ENCODE measurements at regions not wholly inside any gene's neighbourhood (a gene's known extent, or its start where the extent isn't known, plus 50 kb on each side); places are given as distances from the start of the nearest gene placed in this dataset.

DNA sequence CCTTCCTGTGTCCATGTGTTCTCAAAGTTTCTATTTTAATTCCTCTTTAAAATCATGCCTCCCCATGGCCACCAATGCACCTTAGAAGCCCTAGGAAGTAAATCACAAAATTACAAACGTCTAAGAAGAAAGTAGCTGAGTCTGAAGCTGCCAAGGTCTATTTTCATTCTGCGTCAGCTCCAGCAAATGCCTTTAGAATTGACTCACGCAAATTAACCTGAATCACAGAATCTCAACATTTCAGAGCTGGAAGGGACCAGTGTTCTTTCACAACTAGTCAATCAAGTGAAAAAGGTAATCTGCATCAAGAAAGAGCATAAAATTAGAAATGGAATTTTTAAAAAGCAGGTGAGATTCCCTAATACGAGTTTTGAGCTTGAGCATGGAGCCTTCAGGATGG, 1017.6 kb downstream of the SORCS3 start:
- no peak for TF ChIP-seq KDM1A (IDR thresholded peaks at IDR 0.05; ENCODE audit: low read depth)
- no peak for TF ChIP-seq MAZ (IDR thresholded peaks at IDR 0.05; ENCODE audit: borderline replicate concordance, low read depth, low read length)
- TF ChIP-seq JUN (IDR thresholded peaks at IDR 0.05): no peak
- TF ChIP-seq, protein P1, sequence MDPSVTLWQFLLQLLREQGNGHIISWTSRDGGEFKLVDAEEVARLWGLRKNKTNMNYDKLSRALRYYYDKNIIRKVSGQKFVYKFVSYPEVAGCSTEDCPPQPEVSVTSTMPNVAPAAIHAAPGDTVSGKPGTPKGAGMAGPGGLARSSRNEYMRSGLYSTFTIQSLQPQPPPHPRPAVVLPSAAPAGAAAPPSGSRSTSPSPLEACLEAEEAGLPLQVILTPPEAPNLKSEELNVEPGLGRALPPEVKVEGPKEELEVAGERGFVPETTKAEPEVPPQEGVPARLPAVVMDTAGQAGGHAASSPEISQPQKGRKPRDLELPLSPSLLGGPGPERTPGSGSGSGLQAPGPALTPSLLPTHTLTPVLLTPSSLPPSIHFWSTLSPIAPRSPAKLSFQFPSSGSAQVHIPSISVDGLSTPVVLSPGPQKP (IDR thresholded peaks at IDR 0.05; ENCODE audit: low read depth, low read length): no peak
- TF ChIP-seq POLR2A (IDR thresholded peaks at IDR 0.05; ENCODE audit: low read length): no peak
- TF ChIP-seq FOSL2 (IDR thresholded peaks at IDR 0.05): no peak
- no peak for TF ChIP-seq FOSL2 (CRISPR knock-in tag; IDR thresholded peaks at IDR 0.05)
- no peak for TF ChIP-seq KDM5A (IDR thresholded peaks at IDR 0.05)
- TF ChIP-seq NR3C1 (IDR thresholded peaks at IDR 0.05): no peak
- no peak for TF ChIP-seq MYC (IDR thresholded peaks at IDR 0.05; ENCODE audit: borderline replicate concordance, low read length)
- TF ChIP-seq TP53 (CRISPR knock-in tag; IDR thresholded peaks at IDR 0.05): no peak
- TF ChIP-seq, protein P2, sequence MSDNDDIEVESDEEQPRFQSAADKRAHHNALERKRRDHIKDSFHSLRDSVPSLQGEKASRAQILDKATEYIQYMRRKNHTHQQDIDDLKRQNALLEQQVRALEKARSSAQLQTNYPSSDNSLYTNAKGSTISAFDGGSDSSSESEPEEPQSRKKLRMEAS (IDR thresholded peaks at IDR 0.05): no peak
- TF ChIP-seq SMC3 (IDR thresholded peaks at IDR 0.05): no peak
- no peak for TF ChIP-seq HOXA7 (CRISPR knock-in tag; IDR thresholded peaks at IDR 0.05)
- TF ChIP-seq ZFP36 (IDR thresholded peaks at IDR 0.05; ENCODE audit: borderline replicate concordance, partially characterized antibody): no peak
- no peak for TF ChIP-seq EHF (CRISPR knock-in tag; IDR thresholded peaks at IDR 0.05)
- Histone ChIP-seq H3K4me1 (no peaks in the 10 kb centered on the region), H3K9me3 (no peaks in the 10 kb centered on the region), H3K4me2 (no peak overlapping the region), H3K27ac (no peak overlapping the region), H3K4me3 (no peak overlapping the region)
- ChIA-PET CTCF (no interaction called here), POLR2A (no interaction called here)
- FAIRE-seq (no peak), DNase-seq (ENCODE audit: low read depth in 1 of 2, low spot score in 1 of 2) (no peak), ATAC-seq (no peak)
- 14% methylated on average over 4 of the region's 4 CpGs for WGBS (ENCODE audit: missing lambda C conversion rate)

DNA sequence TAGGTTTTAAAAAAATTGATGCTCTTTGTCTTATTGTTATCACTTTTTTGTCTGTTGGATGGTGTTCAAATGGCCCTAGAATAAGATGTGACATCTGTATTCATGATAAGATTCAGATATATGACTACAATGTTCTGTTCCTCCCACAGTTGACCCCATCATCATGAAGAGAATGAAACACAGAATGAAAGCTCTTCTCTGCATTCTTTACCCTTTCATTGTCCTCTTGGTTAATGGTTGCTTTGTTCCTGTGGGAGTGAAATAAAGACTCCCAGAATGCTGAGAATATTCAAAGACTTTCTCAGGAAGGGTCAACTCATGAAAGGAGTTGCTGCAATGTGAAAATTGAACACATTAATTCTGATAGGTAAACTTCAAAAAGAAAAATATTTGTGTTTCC, 1015.8 kb downstream of the SORCS3 start:
- DNase-seq (ENCODE audit: low read depth in 1 of 2, low spot score in 1 of 2) (no peak), ATAC-seq (no peak), FAIRE-seq (no peak)
- H3K9me3 ChIP-seq: no peaks in the 10 kb centered on the region
- ChIA-PET CTCF (interaction anchor here (0.5 kb wide), 1 partner anchor 47 kb away, joined by 4 read pairs; no protein-coding TSS in a partner anchor), POLR2A (no interaction called here)
- H3K27ac ChIP-seq: no peak overlapping the region
- H3K4me3 ChIP-seq: no peak overlapping the region
- no peaks in the 10 kb centered on the region for H3K4me1 ChIP-seq
- TF ChIP-seq TP53 (CRISPR knock-in tag; IDR thresholded peaks at IDR 0.05): no peak
- TF ChIP-seq CHD2 (IDR thresholded peaks at IDR 0.05; ENCODE audit: low read length, partially characterized antibody): no peak
- TF ChIP-seq, protein P2 (IDR thresholded peaks at IDR 0.05): no peak
- TF ChIP-seq HEYL (CRISPR knock-in tag; IDR thresholded peaks at IDR 0.05): no peak
- TF ChIP-seq ZC3H11A (IDR thresholded peaks at IDR 0.05): no peak
- no peak for TF ChIP-seq KDM1A (IDR thresholded peaks at IDR 0.05; ENCODE audit: low read depth)
- TF ChIP-seq BHLHE40 (IDR thresholded peaks at IDR 0.05; ENCODE audit: low read depth, low read length): no peak
- TF ChIP-seq RNF2 (IDR thresholded peaks at IDR 0.05; ENCODE audit: borderline replicate concordance, low read depth): no peak
- TF ChIP-seq, protein P3, sequence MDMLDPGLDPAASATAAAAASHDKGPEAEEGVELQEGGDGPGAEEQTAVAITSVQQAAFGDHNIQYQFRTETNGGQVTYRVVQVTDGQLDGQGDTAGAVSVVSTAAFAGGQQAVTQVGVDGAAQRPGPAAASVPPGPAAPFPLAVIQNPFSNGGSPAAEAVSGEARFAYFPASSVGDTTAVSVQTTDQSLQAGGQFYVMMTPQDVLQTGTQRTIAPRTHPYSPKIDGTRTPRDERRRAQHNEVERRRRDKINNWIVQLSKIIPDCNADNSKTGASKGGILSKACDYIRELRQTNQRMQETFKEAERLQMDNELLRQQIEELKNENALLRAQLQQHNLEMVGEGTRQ (IDR thresholded peaks at IDR 0.05): no peak
- TF ChIP-seq GATA3 (IDR thresholded peaks at IDR 0.05; ENCODE audit: borderline replicate concordance): no peak
- no peak for TF ChIP-seq EP300 (IDR thresholded peaks at IDR 0.05)
- no peak for TF ChIP-seq RAD21 (conservative IDR thresholded peaks at IDR 0.05 in 1 of 2, IDR thresholded peaks at IDR 0.05 in 1 of 2)
- TF ChIP-seq POLR2AphosphoS2 (conservative IDR thresholded peaks at IDR 0.05; ENCODE audit: low read length): no peak
- TF ChIP-seq, protein P1 (IDR thresholded peaks at IDR 0.05; ENCODE audit: low read depth, low read length): no peak
- TF ChIP-seq, protein P4, sequence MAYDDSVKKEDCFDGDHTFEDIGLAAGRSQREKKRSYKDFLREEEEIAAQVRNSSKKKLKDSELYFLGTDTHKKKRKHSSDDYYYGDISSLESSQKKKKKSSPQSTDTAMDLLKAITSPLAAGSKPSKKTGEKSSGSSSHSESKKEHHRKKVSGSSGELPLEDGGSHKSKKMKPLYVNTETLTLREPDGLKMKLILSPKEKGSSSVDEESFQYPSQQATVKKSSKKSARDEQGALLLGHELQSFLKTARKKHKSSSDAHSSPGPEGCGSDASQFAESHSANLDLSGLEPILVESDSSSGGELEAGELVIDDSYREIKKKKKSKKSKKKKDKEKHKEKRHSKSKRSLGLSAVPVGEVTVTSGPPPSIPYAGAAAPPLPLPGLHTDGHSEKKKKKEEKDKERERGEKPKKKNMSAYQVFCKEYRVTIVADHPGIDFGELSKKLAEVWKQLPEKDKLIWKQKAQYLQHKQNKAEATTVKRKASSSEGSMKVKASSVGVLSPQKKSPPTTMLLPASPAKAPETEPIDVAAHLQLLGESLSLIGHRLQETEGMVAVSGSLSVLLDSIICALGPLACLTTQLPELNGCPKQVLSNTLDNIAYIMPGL (CRISPR knock-in tag; IDR thresholded peaks at IDR 0.05; ENCODE audit: borderline replicate concordance): no peak
- TF ChIP-seq ESRRA (IDR thresholded peaks at IDR 0.05; ENCODE audit: borderline replicate concordance, low read length): no peak
- TF ChIP-seq, protein P5, sequence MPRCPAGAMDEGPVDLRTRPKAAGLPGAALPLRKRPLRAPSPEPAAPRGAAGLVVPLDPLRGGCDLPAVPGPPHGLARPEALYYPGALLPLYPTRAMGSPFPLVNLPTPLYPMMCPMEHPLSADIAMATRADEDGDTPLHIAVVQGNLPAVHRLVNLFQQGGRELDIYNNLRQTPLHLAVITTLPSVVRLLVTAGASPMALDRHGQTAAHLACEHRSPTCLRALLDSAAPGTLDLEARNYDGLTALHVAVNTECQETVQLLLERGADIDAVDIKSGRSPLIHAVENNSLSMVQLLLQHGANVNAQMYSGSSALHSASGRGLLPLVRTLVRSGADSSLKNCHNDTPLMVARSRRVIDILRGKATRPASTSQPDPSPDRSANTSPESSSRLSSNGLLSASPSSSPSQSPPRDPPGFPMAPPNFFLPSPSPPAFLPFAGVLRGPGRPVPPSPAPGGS (IDR thresholded peaks at IDR 0.05): no peak
- TF ChIP-seq FOSB (CRISPR knock-in tag; IDR thresholded peaks at IDR 0.05): no peak
- no peak for TF ChIP-seq CBX2 (IDR thresholded peaks at IDR 0.05; ENCODE audit: borderline replicate concordance, low read depth)
- TF ChIP-seq MAZ (IDR thresholded peaks at IDR 0.05; ENCODE audit: borderline replicate concordance, low read depth, low read length): no peak
- H3K4me2 ChIP-seq: no peak overlapping the region
